Loucy (cell line): ENCODE measurements at regions not wholly inside any gene's neighbourhood (a gene's known extent, or its start where the extent isn't known, plus 50 kb on each side); places are given as distances from the start of the nearest gene placed in this dataset.

Source experiments
- CTCF ChIP-seq: fragments of 200-600 bp; sonication (generic); conservative IDR thresholded peaks from 2 replicates; pipeline ENCODE4 v1.5.1; 2014; ENCODE audit warnings: mild to moderate bottlenecking, antibody characterized with exemption, low read length
- EZH2phosphoT487 ChIP-seq: fragments of 200-600 bp; IDR thresholded peaks from 2 replicates; pipeline ENCODE4 v1.6.1; 2018; ENCODE audit warnings: antibody characterized with exemption, mild to moderate bottlenecking, moderate library complexity, borderline replicate concordance

GRCh38 chr4:156248917-156249316 lies 295.3 kb upstream of the CTSO start:
- TF ChIP-seq CTCF (no peak), EZH2phosphoT487 (no peak)
